GM23338 (cell line): ENCODE measurements at regions not wholly inside any gene's neighbourhood (a gene's known extent, or its start where the extent isn't known, plus 50 kb on each side); places are given as distances from the start of the nearest gene placed in this dataset.

Source experiments
- ATAC-seq: fragments of 200-7000 bp; cut with Tn5 transposase; 3 replicates; pipeline ENCODE4 v1.9.1; 2020
- DNase-seq: peaks from one replicate; pipeline ENCODE4 v3.0.0-alpha.2; 2015; ENCODE audit warnings: low spot score
- H2AFZ ChIP-seq: fragments of 200-600 bp; sonication (generic); 2 replicates; pipeline ENCODE4 v1.8.0; 2016; ENCODE audit warnings: antibody characterized with exemption, mild to moderate bottlenecking, moderate library complexity
- H3F3A ChIP-seq: fragments of 200-600 bp; sonication (generic); replicated peaks from 2 replicates; pipeline ENCODE4 v1.8.0; 2017; ENCODE audit warnings: antibody characterized with exemption, mixed run types, low read depth
- H3K27ac ChIP-seq: fragments of 200-600 bp; sonication (generic); 2 replicates; pipeline ENCODE4 v1.6.1; 2016; ENCODE audit warnings: low read depth
- H3K27me3 ChIP-seq: fragments of 200-600 bp; sonication (generic); 2 replicates; pipeline ENCODE4 v1.8.0; 2016; ENCODE audit warnings: mild to moderate bottlenecking, mixed run types, moderate library complexity; ENCODE audit not compliant: insufficient read depth
- H3K36me3 ChIP-seq: fragments of 200-600 bp; sonication (generic); 2 replicates; pipeline ENCODE4 v1.8.0; 2016; ENCODE audit warnings: mild to moderate bottlenecking; ENCODE audit not compliant: insufficient read depth
- H3K4me1 ChIP-seq: fragments of 200-600 bp; sonication (generic); 2 replicates; pipeline ENCODE4 v1.8.0; 2016; ENCODE audit warnings: mild to moderate bottlenecking, moderate library complexity; ENCODE audit not compliant: insufficient read depth
- H3K4me2 ChIP-seq: fragments of 200-600 bp; sonication (generic); 2 replicates; pipeline ENCODE4 v1.7.1; 2017; ENCODE audit warnings: mixed run types
- H3K4me3 ChIP-seq: fragments of 200-600 bp; sonication (generic); 2 replicates; pipeline ENCODE4 v1.6.1; 2016; ENCODE audit warnings: mixed run types
- H3K79me2 ChIP-seq: fragments of 200-600 bp; sonication (generic); replicated peaks from 2 replicates; pipeline ENCODE4 v1.8.0; 2017; ENCODE audit warnings: mild to moderate bottlenecking; ENCODE audit not compliant: insufficient read depth
- H3K9me2 ChIP-seq: fragments of 200-600 bp; sonication (generic); 2 replicates; pipeline ENCODE4 v1.8.0; 2017; ENCODE audit not compliant: insufficient read depth
- H4K20me1 ChIP-seq: fragments of 200-600 bp; sonication (generic); replicated peaks from 2 replicates; pipeline ENCODE4 v1.8.0; 2017; ENCODE audit warnings: mild to moderate bottlenecking; ENCODE audit not compliant: insufficient read depth
- H3K27ac Mint-ChIP-seq: 2 replicates; pipeline ENCODE4 v1.8.0; 2020; ENCODE audit warnings: inconsistent platforms, mild to moderate bottlenecking, moderate library complexity, mixed read lengths
- H3K27me3 Mint-ChIP-seq: 3 replicates; pipeline ENCODE4 v1.8.0; 2022; ENCODE audit warnings: low read depth, mild to moderate bottlenecking, moderate library complexity, mixed read lengths, inconsistent platforms; ENCODE audit not compliant: insufficient read depth, poor library complexity
- H3K36me3 Mint-ChIP-seq: 3 replicates; pipeline ENCODE4 v1.8.0; 2021; ENCODE audit warnings: low read depth, mild to moderate bottlenecking, inconsistent platforms, moderate library complexity, mixed read lengths
- H3K4me1 Mint-ChIP-seq: 3 replicates; pipeline ENCODE4 v1.8.0; 2020; ENCODE audit warnings: mild to moderate bottlenecking, inconsistent platforms, mixed read lengths
- H3K4me3 Mint-ChIP-seq: 3 replicates; pipeline ENCODE4 v1.8.0; 2021; ENCODE audit warnings: moderate library complexity, mild to moderate bottlenecking, inconsistent platforms, mixed read lengths
- H3K9me3 Mint-ChIP-seq: 3 replicates; pipeline ENCODE4 v1.8.0; 2020; ENCODE audit warnings: moderate library complexity, mild to moderate bottlenecking, inconsistent platforms, mixed read lengths
- CREB1 ChIP-seq: fragments of 250-450 bp; sonication (Bioruptor Pico); IDR thresholded peaks from 2 replicates; pipeline ENCODE4 v1.5.0; 2020; ENCODE audit warnings: low read depth, mild to moderate bottlenecking, moderate library complexity
- ETS1 ChIP-seq: IDR thresholded peaks from 2 replicates; pipeline ENCODE4 v1.6.1; 2016; ENCODE audit warnings: antibody characterized with exemption
- EZH2 ChIP-seq: fragments of 200-600 bp; sonication (generic); IDR thresholded peaks from one replicate; pipeline ENCODE4 v1.8.0; 2017; ENCODE audit warnings: antibody characterized with exemption, mild to moderate bottlenecking, low read depth; ENCODE audit not compliant: unreplicated experiment
- EZH2phosphoT487 ChIP-seq: fragments of 200-600 bp; sonication (generic); IDR thresholded peaks from one replicate; pipeline ENCODE4 v1.8.1; 2018; ENCODE audit warnings: antibody characterized with exemption; ENCODE audit not compliant: unreplicated experiment
- JUNB ChIP-seq: IDR thresholded peaks from one replicate; pipeline ENCODE4 v1.6.1; 2016; ENCODE audit warnings: antibody characterized with exemption; ENCODE audit not compliant: unreplicated experiment
- POLR2AphosphoS5 ChIP-seq: IDR thresholded peaks from 2 replicates; pipeline ENCODE4 v1.6.1; 2016; ENCODE audit warnings: antibody characterized with exemption, low read depth
- STAT1 ChIP-seq: IDR thresholded peaks from one replicate; pipeline ENCODE4 v1.6.1; 2016; ENCODE audit warnings: antibody characterized with exemption; ENCODE audit not compliant: unreplicated experiment
- ZNF114 ChIP-seq: fragments of 250-450 bp; sonication (Bioruptor Pico); IDR thresholded peaks from 2 replicates; pipeline ENCODE4 v1.5.0; 2020; ENCODE audit warnings: mild to moderate bottlenecking, moderate library complexity
- ZNF331 ChIP-seq: fragments of 250-450 bp; sonication (Bioruptor Pico); IDR thresholded peaks from 2 replicates; pipeline ENCODE4 v1.5.0; 2020; ENCODE audit warnings: low read depth, mild to moderate bottlenecking, moderate library complexity
- TF ChIP-seq, protein P1 (sequence below), 2 experiments: fragments of 200-600 bp in 1 of 2; sonication (generic) in 1 of 2; conservative IDR thresholded peaks; 2 replicates each; pipeline versions ENCODE4 v1.5.1 to v1.6.1; 2016 to 2017; ENCODE audit warnings: antibody characterized with exemption in 2 of 2, low read depth in 2 of 2, mild to moderate bottlenecking in 2 of 2, moderate library complexity in 1 of 2
- TF ChIP-seq, protein P2 (sequence below): IDR thresholded peaks from one replicate; pipeline ENCODE4 v1.6.1; 2018; ENCODE audit warnings: antibody characterized with exemption; ENCODE audit not compliant: unreplicated experiment

GRCh38 chr11:29481738-29482137 is 535.1 kb downstream of the KCNA4 start (continued):
- TF ChIP-seq, protein P1, sequence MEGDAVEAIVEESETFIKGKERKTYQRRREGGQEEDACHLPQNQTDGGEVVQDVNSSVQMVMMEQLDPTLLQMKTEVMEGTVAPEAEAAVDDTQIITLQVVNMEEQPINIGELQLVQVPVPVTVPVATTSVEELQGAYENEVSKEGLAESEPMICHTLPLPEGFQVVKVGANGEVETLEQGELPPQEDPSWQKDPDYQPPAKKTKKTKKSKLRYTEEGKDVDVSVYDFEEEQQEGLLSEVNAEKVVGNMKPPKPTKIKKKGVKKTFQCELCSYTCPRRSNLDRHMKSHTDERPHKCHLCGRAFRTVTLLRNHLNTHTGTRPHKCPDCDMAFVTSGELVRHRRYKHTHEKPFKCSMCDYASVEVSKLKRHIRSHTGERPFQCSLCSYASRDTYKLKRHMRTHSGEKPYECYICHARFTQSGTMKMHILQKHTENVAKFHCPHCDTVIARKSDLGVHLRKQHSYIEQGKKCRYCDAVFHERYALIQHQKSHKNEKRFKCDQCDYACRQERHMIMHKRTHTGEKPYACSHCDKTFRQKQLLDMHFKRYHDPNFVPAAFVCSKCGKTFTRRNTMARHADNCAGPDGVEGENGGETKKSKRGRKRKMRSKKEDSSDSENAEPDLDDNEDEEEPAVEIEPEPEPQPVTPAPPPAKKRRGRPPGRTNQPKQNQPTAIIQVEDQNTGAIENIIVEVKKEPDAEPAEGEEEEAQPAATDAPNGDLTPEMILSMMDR (conservative IDR thresholded peaks at IDR 0.05; ENCODE audit: low read depth in 2 of 2): no peak
- TF ChIP-seq CREB1 (no peak), POLR2AphosphoS5 (no peak), STAT1 (no peak), ZNF114 (CRISPR knock-in tag) (no peak), EZH2 (no peak), EZH2phosphoT487 (no peak), ZNF331 (CRISPR knock-in tag) (no peak)

GRCh38 chr11:29480981-29481380 is 535.8 kb downstream of the KCNA4 start:
- no peaks in the 10 kb centered on the region for H3K9me3 Mint-ChIP-seq
- Histone ChIP-seq H4K20me1 (no peaks in the 10 kb centered on the region), H3K4me2 (no peak overlapping the region), H3K36me3 (no peaks in the 10 kb centered on the region), H3K27ac (no peak overlapping the region), H3F3A (no peaks in the 10 kb centered on the region), H2AFZ (no peak overlapping the region), H3K79me2 (no peaks in the 10 kb centered on the region), H3K4me3 (no peak overlapping the region), H3K4me1 (no peaks in the 10 kb centered on the region), H3K9me2 (no peaks in the 10 kb centered on the region), H3K27me3 (no peaks in the 10 kb centered on the region)
- ATAC-seq: no peak
- H3K27me3 Mint-ChIP-seq: no peaks in the 10 kb centered on the region
- H3K36me3 Mint-ChIP-seq: no peaks in the 10 kb centered on the region
- DNase-seq: no peak
- H3K4me1 Mint-ChIP-seq: no peaks in the 10 kb centered on the region
- H3K4me3 Mint-ChIP-seq: no peak overlapping the region
- no peak overlapping the region for H3K27ac Mint-ChIP-seq
- TF ChIP-seq STAT1: no peak
- TF ChIP-seq, protein P1 (conservative IDR thresholded peaks at IDR 0.05; ENCODE audit: low read depth in 2 of 2): no peak
- TF ChIP-seq CREB1: no peak
- TF ChIP-seq, protein P2, sequence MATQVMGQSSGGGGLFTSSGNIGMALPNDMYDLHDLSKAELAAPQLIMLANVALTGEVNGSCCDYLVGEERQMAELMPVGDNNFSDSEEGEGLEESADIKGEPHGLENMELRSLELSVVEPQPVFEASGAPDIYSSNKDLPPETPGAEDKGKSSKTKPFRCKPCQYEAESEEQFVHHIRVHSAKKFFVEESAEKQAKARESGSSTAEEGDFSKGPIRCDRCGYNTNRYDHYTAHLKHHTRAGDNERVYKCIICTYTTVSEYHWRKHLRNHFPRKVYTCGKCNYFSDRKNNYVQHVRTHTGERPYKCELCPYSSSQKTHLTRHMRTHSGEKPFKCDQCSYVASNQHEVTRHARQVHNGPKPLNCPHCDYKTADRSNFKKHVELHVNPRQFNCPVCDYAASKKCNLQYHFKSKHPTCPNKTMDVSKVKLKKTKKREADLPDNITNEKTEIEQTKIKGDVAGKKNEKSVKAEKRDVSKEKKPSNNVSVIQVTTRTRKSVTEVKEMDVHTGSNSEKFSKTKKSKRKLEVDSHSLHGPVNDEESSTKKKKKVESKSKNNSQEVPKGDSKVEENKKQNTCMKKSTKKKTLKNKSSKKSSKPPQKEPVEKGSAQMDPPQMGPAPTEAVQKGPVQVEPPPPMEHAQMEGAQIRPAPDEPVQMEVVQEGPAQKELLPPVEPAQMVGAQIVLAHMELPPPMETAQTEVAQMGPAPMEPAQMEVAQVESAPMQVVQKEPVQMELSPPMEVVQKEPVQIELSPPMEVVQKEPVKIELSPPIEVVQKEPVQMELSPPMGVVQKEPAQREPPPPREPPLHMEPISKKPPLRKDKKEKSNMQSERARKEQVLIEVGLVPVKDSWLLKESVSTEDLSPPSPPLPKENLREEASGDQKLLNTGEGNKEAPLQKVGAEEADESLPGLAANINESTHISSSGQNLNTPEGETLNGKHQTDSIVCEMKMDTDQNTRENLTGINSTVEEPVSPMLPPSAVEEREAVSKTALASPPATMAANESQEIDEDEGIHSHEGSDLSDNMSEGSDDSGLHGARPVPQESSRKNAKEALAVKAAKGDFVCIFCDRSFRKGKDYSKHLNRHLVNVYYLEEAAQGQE: no peak
- no peak for TF ChIP-seq JUNB
- TF ChIP-seq ETS1: no peak
